NCI-H146 treated with DMSO at 0.1 percent for 48 hours (cell line): ENCODE measurements at regions not wholly inside any gene's neighbourhood (a gene's known extent, or its start where the extent isn't known, plus 50 kb on each side); places are given as distances from the start of the nearest gene placed in this dataset.

ENCODE experiments used
- DNase-seq: peaks from one replicate; lab custom pipeline; 2025; ENCODE audit not compliant: unreplicated experiment; lab: John Stamatoyannopoulos, UW

DNA sequence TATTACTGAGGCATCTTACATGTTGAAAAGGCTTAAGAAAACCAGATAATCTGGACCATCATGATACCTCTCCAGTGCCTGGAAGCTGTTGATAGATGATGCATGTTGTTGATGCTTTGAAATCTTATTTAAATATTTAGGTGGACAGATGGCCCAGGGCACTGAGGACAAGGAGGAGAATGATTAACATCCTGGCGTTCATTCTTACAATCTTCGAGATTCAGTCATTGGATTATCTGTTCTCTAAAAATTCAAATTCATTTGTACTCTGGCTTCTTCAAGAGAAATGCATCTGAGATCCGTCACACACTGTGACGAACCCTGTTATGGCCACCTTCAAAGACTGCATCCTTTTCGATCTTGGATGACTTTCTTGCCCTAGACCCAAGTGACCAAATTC is 121.3 kb upstream of the IGF1 start:
- no peak for DNase-seq

DNA sequence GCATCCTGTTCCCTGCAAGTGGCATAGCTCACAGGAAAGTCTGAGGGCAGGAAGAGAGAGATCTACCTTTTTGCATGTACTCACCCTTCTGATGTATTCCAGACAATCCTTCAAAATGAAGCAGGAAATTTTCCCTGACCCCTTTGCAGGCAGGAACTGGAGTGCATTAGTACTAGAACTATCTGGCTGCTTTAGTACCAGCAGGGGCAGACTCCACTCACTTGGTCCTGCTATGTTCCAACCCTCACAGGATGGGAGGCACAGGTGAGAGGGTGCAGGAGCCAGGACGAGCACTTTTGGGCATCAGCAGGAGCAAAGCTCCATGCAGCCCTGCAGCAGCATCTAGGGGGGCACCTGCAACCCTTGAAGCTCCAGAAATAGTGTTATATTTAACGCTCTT is 116.3 kb upstream of the IGF1 start:
- no peak for DNase-seq

DNA sequence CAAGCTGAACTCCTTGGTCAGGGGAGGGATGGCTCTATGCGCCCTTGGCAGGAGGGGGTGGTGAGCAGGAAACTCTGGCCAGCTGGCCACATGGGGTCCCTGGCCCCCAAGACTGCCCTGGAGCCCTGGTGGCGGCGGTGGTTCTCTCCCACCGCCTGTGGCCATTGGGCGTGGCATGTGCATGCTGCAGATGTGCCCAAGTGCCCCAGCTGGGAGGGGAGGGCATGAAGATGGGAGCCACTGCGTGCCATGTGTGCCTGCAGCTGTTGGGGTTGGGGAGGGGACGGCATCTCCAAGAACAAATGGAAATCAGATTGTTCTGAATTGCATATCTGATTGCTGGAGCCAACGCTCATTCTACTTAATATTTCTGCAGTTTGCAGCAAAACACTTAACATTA is 115.7 kb upstream of the IGF1 start:
- DNase-seq: no peak

DNA sequence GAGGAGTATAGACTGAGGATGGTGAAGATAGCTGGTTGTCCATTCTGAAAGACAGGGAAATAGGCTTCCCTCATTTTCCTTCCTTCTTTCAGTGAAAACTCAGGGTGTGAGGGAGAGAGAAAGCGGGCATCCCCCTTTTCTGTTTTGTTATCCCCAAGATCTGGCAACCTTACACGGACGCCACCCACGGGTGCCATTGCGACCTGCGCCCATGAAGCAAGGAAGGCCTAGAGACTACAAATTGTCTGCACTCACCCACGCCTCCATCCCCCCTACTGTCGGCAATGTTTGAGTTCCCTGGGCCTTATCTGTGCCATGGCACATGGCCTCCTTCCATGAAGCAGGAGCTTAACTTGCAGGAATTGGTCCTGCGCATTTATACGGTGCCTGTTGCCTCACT is 115.0 kb upstream of the IGF1 start:
- DNase-seq: no peak

DNA sequence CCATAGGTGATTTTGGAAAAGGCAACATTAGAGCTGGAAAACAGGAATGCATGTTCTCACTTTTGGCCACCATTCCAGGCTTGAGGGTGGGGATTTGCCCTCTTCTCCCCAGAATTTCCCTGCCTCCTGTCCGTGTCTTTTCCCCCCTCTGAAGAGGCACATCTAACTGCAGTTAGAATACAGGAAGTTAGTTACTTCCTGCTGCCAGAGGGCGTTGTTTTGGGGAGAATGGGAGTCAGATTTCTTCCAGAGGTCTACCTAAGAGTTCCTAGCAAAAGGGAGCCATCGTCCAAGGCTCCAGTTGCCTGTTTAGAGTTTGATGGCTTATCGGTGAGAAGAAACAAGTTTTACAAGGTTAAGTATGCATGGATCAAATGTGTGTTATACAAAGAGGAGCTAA is 112.8 kb upstream of the IGF1 start:
- DNase-seq: no peak

- no peak for DNase-seq
These were observed 111.8 kb upstream of the IGF1 start for GRCh38 chr12:102592134-102592533.

- DNase-seq: no peak
These were observed 92.9 kb upstream of the IGF1 start for GRCh38 chr12:102573237-102573636.

GRCh38 chr12:102571889-102572288 is 91.5 kb upstream of the IGF1 start:
- DNase-seq: no peak

GRCh38 chr12:102570256-102570655 is 89.9 kb upstream of the IGF1 start:
- DNase-seq: no peak

GRCh38 chr12:102569803-102570202 is 89.4 kb upstream of the IGF1 start:
- no peak for DNase-seq

DNA sequence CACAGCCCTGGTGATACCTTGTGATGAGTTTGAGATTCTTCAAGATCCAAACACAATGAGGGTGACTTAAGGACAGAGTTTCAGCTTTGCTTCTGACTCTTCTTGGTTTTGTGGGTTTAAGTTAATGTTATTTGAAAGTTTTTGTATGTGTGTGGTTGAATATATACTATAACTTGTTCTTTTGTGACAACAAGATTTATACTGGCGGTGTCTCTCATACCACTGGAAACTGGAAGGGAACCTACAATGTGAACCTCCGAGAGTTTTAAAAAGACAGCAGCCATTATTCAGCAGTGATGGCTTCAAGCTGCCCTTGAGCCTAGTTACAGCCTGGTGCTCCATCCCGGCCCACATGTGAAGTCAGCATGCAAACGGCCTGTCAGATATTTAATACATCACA is 87.9 kb upstream of the IGF1 start:
- no peak for DNase-seq

- no peak for DNase-seq
These were observed 86.9 kb upstream of the IGF1 start for GRCh38 chr12:102567031-102567985.

DNA sequence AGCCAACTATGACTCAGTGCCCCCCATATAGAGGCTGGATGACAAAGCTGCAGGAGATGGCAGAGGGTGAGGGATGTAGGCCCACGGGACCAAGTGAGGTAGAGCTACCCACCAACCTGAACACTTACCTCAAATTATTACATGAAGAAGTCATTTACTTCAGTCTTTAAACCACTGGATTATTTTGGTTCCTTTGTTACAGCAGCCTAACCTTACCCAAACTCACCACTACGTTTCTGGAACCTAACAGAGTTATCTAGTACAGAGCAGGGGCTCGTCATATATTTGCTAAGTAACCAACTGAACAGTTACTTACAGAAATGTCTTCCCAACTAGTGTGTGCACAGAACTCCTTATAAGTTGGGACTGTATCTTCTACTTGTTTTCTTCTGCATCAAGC is 85.2 kb upstream of the IGF1 start:
- no peak for DNase-seq

GRCh38 chr12:102564026-102564425 is 83.7 kb upstream of the IGF1 start:
- no peak for DNase-seq

GRCh38 chr12:102562836-102563425 is 82.6 kb upstream of the IGF1 start:
- no peak for DNase-seq

GRCh38 chr12:102551186-102551585 is 70.8 kb upstream of the IGF1 start:
- DNase-seq: no peak

GRCh38 chr12:102549691-102550090 is 69.3 kb upstream of the IGF1 start:
- no peak for DNase-seq

DNA sequence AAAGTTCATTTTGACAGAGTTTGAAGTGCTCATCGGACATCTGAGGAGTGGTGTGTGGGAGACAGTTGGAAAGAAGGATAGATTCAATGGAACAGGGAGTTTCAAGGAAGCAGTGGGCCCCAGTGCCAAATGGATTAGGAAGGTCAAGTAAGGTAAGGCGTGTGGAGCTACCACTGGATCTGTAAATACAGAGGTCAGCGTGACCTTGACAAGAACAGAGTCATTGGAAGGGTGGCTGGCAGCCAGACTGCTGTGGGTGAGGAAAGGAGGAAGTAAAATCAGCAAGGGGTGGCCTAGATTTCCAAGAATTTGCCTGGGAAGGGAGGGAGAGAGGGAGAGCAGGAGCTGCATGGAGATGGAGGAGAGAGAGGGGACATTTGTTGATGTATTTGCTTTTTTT is 68.2 kb upstream of the IGF1 start:
- DNase-seq: no peak

- DNase-seq: no peak
These were observed 63.4 kb upstream of the IGF1 start for GRCh38 chr12:102543494-102544485.

- no peak for DNase-seq
These were observed 62.6 kb upstream of the IGF1 start for GRCh38 chr12:102542816-102543440.

DNA sequence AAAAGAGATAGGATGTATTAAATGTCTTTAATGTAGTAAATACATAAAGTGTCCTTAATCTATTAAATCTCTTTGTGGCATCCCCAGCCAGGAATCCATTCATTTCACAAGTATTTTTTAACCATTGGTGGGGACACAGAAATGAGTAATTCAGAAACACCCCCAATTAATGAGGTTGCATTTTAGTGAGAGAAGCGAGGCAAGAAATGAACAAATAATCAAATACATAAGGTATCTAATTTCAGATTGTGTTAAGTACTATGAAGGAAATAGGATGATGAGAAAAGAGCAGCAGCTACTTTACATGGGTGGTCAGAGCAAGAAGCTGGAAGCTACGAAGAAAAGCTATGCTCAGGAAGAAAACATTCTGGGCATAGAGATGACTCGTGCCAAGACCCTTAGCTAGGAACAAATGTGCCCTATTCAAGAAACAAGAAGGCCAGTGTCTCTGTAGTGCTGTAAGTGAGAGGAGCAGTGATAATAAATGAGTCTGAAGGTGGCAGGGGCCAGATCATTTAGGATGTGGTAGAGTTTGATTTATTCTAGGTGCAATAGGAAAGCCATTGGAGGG is 60.5 kb upstream of the IGF1 start:
- no peak for DNase-seq
